Stimulated activated naive CD8-positive, alpha-beta T cell treated with anti-CD3 and anti-CD28 coated beads, Interleukin-15, Interleukin-2, amounts not matched to agents 100 U/mL and 50 U/mL, for 24 hours (primary cell): ENCODE measurements at regions not wholly inside any gene's neighbourhood (a gene's known extent, or its start where the extent isn't known, plus 50 kb on each side); places are given as distances from the start of the nearest gene placed in this dataset.
"Not testable (repeated sequence)": the region's sequence is repeated elsewhere in the genome, so short reads cannot be mapped to it uniquely, and the experiment has no call there.

Experiments
- ATAC-seq: fragments of 150-1000 bp; cut with Tn5 transposase; one replicate; pipeline ENCODE4 v1.10.0; 2021
- DNase-seq: peaks from one replicate; pipeline ENCODE4 v3.0.0; 2021

GRCh38 chr20:60097285-60097684, 139.1 kb downstream of the CDH26 start:
- DNase-seq (no peak), ATAC-seq (no peak)

GRCh38 chr20:60100780-60101179, 142.6 kb downstream of the CDH26 start:
- no peak for DNase-seq
- ATAC-seq = no peak

DNA sequence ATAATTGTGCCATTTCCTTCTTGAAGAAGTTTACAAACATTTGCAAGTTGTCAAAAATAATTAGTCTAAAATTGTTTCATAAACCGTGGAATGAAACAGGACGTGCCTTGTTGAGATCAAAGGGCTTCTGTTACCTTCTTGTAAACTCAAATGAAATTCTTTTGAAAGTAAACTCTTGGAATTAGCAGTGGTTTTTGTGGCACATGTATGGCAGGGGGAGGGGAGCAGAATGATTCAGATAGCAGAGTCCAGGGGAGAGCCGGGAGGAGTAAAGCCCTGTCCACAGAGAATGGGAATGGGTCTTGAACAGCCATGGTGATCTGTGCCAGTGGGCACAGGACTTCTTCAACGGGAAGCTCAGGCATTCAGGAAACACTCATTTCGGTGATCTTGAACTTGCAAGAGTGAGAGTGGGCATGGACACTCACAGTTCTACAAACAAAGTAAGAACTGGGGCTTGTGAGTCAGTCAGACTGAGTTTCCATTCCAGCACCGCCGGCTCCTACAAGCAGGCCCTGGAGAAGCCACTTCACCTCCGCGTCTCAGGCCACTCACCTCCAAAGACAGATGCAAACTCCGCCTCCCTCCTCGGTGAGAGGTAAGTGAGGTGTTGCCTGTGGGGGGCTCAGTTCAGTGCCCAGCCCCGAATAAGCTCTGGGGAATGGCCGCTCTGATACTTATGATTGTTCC, 143.1 kb downstream of the CDH26 start:
- DNase-seq (no peak), ATAC-seq (no peak)

GRCh38 chr20:60101891-60102281, 143.7 kb downstream of the CDH26 start:
- no peak for DNase-seq
- no peak for ATAC-seq

- no peak for ATAC-seq
- no peak for DNase-seq
These were observed 144.5 kb downstream of the CDH26 start for GRCh38 chr20:60102665-60103210.

DNA sequence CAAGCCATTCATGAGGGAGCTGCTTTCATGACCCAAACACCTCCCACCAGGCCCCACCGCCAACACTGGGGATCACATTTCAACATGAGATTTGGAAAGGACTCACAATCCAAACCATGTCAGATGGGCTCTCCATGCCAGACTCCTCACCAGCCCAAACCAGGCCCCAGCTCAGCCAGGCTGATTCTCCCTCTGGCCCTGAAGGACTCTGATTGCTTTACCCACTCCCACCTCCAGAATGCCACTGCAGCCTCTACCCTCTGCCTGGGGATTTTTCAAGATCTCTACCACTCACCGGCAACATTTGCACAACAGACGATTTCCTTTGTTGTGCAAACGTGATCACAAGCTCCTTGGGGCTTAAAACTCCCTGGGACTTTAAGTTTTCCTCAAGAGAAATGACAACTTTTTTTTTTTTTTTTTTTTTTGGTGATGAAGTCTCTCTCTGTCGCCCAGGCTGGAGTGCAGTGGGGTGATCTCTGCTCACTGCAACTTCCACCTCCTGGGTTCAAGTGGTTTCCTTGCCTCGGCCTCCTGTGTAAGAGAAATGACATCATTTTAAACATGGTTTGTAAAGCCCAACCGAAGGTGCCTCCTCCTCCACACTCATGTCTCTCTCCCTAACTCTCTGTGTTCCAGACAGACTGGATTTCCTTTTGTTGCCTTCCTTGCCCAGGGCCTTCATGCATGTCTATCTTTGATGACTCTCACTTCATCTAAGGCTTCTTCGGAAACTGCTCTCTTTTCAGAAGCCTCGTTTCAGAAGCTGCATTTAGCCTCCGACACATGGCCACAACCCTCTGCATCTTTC, 147.0 kb downstream of the CDH26 start:
- DNase-seq = no peak
- no peak for ATAC-seq

DNA sequence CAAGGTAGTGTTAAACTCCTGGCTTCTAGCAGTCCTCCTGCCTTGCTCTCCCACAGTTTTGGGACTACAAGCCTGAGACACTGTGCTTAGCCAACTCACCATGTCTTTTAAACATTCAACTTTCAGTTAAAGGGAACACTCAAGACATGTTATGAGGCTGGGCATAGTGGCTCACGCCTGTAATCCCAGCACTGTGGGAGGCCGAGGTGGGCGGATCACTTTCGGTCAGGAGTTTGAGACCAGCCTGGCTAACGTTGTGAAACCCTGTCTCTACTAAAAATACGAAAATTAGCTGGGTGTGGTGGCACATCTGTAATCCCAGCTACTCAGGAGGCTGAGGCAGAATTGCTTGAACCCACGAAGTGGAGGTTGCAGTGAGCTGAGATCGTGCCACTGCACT, 148.0 kb downstream of the CDH26 start:
- not testable (repeated sequence) for ATAC-seq, DNase-seq

DNA sequence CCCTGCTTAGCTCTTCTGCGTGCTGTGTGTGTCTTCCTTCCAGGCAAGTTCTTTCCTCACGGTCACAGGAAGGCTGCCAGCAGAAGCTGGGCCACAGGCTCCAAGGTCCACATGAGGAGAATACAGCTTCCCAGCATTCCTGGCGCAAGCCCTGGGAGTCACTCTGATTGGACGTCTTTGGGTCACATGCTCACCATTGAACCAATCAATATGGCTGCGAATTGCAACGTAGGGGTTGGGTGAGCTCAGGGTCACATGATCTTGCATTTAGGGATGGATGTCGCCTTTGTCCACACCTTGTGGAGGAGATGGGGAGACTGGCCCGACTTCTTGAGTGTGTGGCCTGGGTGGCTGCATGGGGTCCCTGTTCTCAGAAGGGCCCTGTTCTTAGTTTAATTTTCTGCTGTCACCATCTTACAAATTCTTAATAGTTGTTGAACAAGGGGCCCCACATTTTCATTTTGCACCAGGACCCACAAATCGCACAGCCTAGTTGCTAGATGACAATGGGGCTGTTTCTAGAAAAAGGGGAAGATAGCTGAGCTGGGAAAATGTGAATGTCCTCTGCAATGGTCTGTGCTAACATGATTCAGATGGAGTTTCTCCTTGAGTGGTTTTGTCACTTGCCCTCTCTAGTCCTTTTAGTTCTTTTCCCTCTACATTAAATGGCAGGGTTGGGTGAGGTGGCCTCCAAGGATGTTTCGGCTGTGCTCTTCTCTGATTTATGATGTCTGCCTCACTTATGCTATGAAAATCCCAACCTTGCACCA, 149.6 kb downstream of the CDH26 start:
- ATAC-seq (no peak), DNase-seq (no peak)

DNA sequence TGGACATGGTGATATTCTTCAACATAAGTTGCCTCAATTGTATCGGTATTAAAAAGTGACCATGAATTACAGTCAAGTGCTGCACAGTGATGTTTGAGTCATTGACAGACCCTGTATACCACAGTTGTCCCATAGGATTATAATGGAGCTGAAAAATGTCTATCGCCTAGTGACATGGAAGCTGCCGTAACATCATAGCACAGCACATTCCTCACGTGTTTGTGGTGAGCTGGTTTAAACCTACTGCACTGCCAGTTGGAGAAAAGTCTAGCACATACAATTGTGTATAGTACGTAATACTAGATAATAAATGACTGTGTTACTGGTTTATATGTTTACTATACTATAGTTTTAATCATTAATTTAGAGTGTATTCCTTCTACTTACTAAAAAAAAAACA, 150.2 kb downstream of the CDH26 start:
- no peak for ATAC-seq
- DNase-seq = no peak

DNA sequence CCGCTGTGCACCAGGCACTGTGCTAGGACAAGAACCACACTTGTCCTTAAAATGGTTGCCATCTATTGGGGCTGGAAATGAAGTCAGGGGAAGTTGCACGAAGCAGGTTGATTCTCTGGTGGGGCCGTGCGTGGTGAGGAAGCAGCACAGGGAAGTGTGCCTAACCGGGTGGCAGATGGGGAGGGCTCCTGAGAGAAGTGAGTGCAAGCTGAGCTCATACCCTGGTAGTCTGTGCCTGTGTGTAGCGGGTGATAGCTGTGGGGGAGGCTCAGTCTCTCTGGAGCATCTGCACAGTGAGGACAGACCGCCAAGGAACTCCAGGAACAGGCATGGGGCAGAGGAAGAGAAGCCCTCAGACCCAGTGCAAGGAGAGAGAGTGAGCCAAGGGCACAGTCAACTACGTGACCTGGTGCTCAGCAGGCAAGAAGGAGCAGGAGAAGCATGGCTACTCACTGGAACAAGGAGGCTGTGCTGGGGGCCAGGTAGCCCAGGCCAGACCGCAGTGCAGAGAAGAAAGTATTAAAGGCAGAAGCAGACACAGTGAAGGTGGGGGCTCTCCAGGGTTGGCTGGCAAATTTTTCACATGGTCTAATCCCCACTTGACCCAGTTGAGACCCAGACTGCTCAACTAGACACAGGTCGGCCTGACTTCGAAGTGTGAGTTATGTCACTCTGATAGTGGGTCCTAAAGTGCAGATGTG, 155.0 kb downstream of the CDH26 start:
- ATAC-seq (peak; percentile 19), DNase-seq (no peak)

DNA sequence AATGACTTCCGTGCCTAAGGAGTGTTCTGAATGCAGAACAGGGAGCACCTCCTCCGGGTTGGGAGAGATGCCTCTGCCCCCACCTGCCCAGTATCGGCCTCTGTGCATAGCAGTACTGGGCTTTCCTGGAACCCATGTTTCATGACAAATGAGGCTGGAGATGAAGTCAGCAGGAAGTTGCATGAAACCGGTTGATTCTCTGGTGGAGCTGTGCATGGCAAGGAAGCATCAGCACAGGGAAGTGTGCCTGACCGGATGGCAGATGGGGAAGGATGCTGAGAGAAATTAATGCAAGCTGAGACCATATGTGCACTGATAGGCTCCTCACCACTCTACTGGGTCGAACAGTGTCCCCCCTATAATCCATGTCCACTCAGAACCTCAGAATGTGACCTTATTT, 155.5 kb downstream of the CDH26 start:
- ATAC-seq (no peak), DNase-seq (no peak)

DNA sequence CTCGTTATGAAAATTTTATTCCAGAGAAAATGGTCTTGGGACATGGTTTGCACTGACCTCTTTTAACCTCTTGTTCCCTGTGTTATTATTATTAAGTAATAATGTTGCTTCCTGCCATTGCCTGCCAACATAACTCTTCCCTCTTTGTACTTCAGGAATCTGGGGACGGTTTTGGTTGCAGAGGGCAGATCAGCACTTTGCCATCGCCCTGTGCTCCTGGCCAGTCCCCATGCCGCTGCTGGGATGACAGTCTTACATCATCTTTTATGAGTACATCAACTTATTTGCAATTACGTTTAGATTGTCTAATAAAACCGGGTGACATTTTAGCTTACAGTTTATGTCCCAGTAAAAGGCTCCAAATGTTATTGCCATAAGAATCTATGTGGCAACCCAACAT, 157.2 kb downstream of the CDH26 start:
- ATAC-seq = no peak
- DNase-seq = no peak

DNA sequence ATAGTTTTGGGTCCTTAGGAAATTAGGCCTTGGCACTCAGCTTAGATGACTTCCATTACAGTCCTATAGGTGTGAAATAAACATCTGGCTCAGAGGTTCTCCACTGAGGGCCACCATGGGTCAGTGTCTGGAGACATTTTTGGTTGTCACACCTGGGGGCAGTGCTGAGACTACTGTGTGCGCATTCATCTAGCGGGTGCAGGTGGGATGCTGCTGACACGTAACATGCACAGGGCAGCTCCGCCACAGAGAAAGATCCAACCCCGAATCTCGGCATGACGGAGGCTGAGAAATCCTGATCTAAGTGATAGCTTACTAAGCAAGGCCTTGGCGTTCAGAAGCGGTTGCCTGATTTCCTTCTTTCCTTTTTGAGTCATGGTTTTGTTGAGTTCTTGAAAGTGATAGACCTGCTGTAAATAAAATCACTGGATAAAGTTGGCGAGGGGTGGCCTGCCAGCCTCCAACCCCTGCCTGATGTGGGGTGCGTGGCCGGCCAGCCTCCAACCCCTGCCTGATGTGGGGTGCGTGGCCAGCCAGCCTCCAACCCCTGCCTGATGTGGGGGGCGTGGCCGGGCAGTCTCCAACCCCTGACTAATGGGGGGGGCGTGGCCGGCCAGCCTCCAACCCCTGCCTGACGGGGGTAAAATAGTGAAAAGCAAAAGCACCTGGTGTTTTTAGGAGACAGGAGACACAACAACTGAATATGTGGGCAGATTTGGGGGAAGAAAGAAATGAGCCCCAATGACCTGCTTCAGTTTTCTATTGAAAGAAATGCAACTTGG, 158.1 kb downstream of the CDH26 start:
- ATAC-seq (no peak), DNase-seq (peak; percentile 5)

GRCh38 chr20:60117065-60117464, 158.8 kb downstream of the CDH26 start:
- no peak for DNase-seq

GRCh38 chr20:60121903-60122302, 163.7 kb downstream of the CDH26 start:
- no peak for DNase-seq
- no peak for ATAC-seq

More at GRCh38 chr20:60117065-60117464, 158.8 kb downstream of the CDH26 start:
- no peak for ATAC-seq

- DNase-seq = no peak
- no peak for ATAC-seq
These were observed 164.4 kb downstream of the CDH26 start for GRCh38 chr20:60122671-60123070.

- DNase-seq (no peak), ATAC-seq (no peak)
These were observed 164.9 kb downstream of the CDH26 start for GRCh38 chr20:60123096-60123495.

GRCh38 chr20:60123652-60124051, 165.4 kb downstream of the CDH26 start:
- DNase-seq (no peak), ATAC-seq (no peak)

GRCh38 chr20:60124776-60125381, 166.7 kb downstream of the CDH26 start:
- DNase-seq = no peak
- ATAC-seq = no peak

DNA sequence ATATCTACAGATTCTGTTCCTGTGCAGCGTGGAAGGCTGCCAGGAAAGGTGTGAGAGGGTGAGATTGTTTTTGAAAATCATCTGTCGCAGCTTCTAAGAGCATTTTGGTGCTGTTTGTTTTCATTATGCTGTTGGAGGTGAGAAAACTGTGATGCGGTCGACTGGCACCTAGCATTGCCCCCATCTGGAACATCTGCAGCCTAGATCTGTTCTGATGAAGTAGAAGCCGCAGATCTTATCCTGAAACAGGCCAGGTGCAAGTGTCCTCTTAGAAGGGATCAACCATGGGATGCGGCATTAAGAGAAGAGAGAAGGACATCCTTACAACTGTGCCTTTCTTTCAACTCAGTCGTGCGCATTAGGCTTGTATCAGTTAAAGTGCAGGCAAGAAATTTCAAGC, 167.3 kb downstream of the CDH26 start:
- DNase-seq (no peak), ATAC-seq (no peak)

DNA sequence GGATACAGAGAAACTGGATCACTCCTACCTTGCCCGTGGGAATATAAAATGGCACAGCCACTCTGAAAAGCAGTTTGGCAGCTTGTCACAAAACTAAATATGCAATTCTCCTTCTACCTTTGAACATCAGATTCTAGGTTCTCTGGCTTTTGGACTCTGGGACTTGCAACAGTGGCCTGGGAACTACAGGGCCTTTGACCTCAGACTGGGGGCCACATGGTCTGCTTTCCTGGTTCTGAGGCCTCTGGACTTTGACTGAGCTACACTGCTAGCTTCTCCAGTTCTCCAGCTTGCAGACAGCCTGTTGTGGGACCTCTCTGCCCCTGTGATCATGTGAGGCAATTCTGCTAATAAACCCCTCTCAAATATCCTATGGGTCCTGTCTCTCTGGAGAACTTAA, 168.8 kb downstream of the CDH26 start:
- DNase-seq (no peak), ATAC-seq (no peak)
